ENCODE measurements at regions not wholly inside any gene's neighbourhood (a gene's known extent, or its start where the extent isn't known, plus 50 kb on each side); places are given as distances from the start of the nearest gene placed in this dataset.

GRCh38 chr3:72386327-72387000, 461.8 kb downstream of the SHQ1 start:
- DNase-seq, result no peak

- DNase-seq, result no peak
Measured at GRCh38 chr3:72385167-72385566, 463.1 kb downstream of the SHQ1 start.

- no peak for DNase-seq
Measured at GRCh38 chr3:72384602-72385001, 463.6 kb downstream of the SHQ1 start.

- no peak for DNase-seq
Measured at GRCh38 chr3:72383883-72384282, 464.4 kb downstream of the SHQ1 start.

- no peak for DNase-seq
Measured at GRCh38 chr3:72383230-72383629, 465.0 kb downstream of the SHQ1 start.

GRCh38 chr3:72382460-72382859, 465.8 kb downstream of the SHQ1 start:
- DNase-seq, result no peak

- no peak for DNase-seq
Measured at GRCh38 chr3:72381584-72381983, 466.7 kb downstream of the SHQ1 start.

- no peak for DNase-seq
Measured at GRCh38 chr3:72380711-72381493, 467.3 kb downstream of the SHQ1 start.

GRCh38 chr3:72380193-72380592, 468.1 kb downstream of the SHQ1 start:
- DNase-seq, result no peak

GRCh38 chr3:72379500-72380187, 468.6 kb downstream of the SHQ1 start:
- no peak for DNase-seq

- DNase-seq, result no peak
Measured at GRCh38 chr3:72378287-72378686, 470.0 kb downstream of the SHQ1 start.

- no peak for DNase-seq
Measured at GRCh38 chr3:72376956-72377710, 471.1 kb downstream of the SHQ1 start.

GRCh38 chr3:72375237-72376076, 472.8 kb downstream of the SHQ1 start:
- DNase-seq, result peak; percentile 45

GRCh38 chr3:72373139-72373538, 475.1 kb downstream of the SHQ1 start:
- no peak for DNase-seq

- no peak for DNase-seq
Measured at GRCh38 chr3:72372161-72372560, 476.1 kb downstream of the SHQ1 start.

- DNase-seq, result no peak
Measured at GRCh38 chr3:72371431-72371830, 476.8 kb downstream of the SHQ1 start.

- DNase-seq, result no peak
Measured at GRCh38 chr3:72370947-72371346, 477.3 kb downstream of the SHQ1 start.

- no peak for DNase-seq
Measured at GRCh38 chr3:72369681-72370080, 478.6 kb downstream of the SHQ1 start.

- DNase-seq, result no peak
Measured at GRCh38 chr3:72368331-72368975, 479.8 kb downstream of the SHQ1 start.

- DNase-seq, result no peak
Measured at GRCh38 chr3:72361990-72362389, 486.3 kb downstream of the SHQ1 start.

- DNase-seq, result no peak
Measured at GRCh38 chr3:72359743-72360142, 488.5 kb downstream of the SHQ1 start.

GRCh38 chr3:72355168-72355567, 493.1 kb downstream of the SHQ1 start:
- no peak for DNase-seq
